Tibial artery (tissue), 4 donors: ENCODE measurements at regions not wholly inside any gene's neighbourhood (a gene's known extent, or its start where the extent isn't known, plus 50 kb on each side); places are given as distances from the start of the nearest gene placed in this dataset.

Source experiments
- DNase-seq, 2 donors: peaks; one replicate each; pipeline ENCODE4 v3.0.0-alpha.2; 2019
- H3K27ac ChIP-seq, 2 donors: fragments of 200-600 bp; sonication (generic) in 1 of 2; 1 replicate in 1 of 2; 2 replicates in 1 of 2; pipeline ENCODE4 v1.5.1; 2018 to 2019; ENCODE audit warnings: mild to moderate bottlenecking in 1 of 2
- H3K27me3 ChIP-seq, 2 donors: fragments of 200-600 bp; sonication (generic) in 1 of 2; one replicate each; pipeline versions ENCODE4 v1.5.1 to v1.6.0; 2016 to 2019
- H3K36me3 ChIP-seq, 3 donors: fragments of 200-600 bp; sonication (generic) in 2 of 3; one replicate each; pipeline ENCODE4 v1.5.1; 2016 to 2019; ENCODE audit warnings: mild to moderate bottlenecking in 2 of 3
- H3K4me1 ChIP-seq, 4 donors: fragments of 200-600 bp; sonication (generic) in 2 of 4; 1 replicate in 3 of 4; 2 replicates in 1 of 4; pipeline ENCODE4 v1.5.1; 2016 to 2019
- H3K4me3 ChIP-seq, 2 donors: fragments of 200-600 bp; sonication (generic) in 1 of 2; 1 replicate in 1 of 2; 2 replicates in 1 of 2; pipeline ENCODE4 v1.5.1; 2018 to 2019; ENCODE audit warnings: mild to moderate bottlenecking in 2 of 2
- H3K9me3 ChIP-seq, 3 donors: fragments of 200-600 bp; sonication (generic) in 1 of 3; one replicate each; pipeline ENCODE4 v1.5.1; 2016 to 2019
- intact Hi-C: fragments of 100-400 bp; cut with DNase I; formaldehyde crosslinking; loops from one replicate; pipeline ENCODE4 v1.15.0; 2023; ENCODE audit warnings: low total_unique reads
- TF ChIP-seq, protein P1 (sequence below), 2 experiments: fragments of 200-600 bp in 1 of 2; fragments of 450-650 bp in 1 of 2; IDR thresholded peaks; one replicate each; pipeline ENCODE4 v1.5.1; 2017 to 2019; ENCODE audit warnings: antibody characterized with exemption in 2 of 2, mild to moderate bottlenecking in 1 of 2, moderate library complexity in 1 of 2

DNA sequence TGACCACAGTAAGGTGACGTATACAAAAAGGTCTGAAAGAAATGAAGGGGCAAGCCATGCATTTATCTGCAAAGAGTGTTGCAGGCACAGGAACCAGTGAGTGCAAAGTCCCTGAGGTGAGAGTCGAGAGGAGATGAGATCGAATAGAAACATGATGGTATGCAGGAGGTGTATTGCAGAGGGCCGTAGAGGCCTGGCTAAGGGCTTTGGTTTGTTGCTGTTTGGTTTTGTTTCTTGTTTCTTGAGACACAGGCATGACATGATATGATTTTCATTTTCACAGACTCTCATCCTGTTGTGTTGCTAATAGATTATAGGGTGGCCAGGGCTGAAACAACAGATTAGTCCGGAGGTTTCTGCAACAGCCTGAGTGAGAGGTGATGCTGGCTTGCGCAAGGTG lies 80.4 kb downstream of the HSPH1 start:
- no peaks in the 10 kb centered on the region for H3K9me3 ChIP-seq
- H3K27me3 ChIP-seq, result peaks cover 0 to 10% of the 10 kb centered on the region in 2 donors
- H3K4me3 ChIP-seq, result no peak overlapping the region
- DNase-seq, result no peak
- no peaks in the 10 kb centered on the region for H3K36me3 ChIP-seq
- intact Hi-C loops, result no loop called here
- no peak overlapping the region for H3K27ac ChIP-seq
- no peaks in the 10 kb centered on the region for H3K4me1 ChIP-seq
- TF ChIP-seq, protein P1, sequence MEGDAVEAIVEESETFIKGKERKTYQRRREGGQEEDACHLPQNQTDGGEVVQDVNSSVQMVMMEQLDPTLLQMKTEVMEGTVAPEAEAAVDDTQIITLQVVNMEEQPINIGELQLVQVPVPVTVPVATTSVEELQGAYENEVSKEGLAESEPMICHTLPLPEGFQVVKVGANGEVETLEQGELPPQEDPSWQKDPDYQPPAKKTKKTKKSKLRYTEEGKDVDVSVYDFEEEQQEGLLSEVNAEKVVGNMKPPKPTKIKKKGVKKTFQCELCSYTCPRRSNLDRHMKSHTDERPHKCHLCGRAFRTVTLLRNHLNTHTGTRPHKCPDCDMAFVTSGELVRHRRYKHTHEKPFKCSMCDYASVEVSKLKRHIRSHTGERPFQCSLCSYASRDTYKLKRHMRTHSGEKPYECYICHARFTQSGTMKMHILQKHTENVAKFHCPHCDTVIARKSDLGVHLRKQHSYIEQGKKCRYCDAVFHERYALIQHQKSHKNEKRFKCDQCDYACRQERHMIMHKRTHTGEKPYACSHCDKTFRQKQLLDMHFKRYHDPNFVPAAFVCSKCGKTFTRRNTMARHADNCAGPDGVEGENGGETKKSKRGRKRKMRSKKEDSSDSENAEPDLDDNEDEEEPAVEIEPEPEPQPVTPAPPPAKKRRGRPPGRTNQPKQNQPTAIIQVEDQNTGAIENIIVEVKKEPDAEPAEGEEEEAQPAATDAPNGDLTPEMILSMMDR (IDR thresholded peaks at IDR 0.05), result no peak

DNA sequence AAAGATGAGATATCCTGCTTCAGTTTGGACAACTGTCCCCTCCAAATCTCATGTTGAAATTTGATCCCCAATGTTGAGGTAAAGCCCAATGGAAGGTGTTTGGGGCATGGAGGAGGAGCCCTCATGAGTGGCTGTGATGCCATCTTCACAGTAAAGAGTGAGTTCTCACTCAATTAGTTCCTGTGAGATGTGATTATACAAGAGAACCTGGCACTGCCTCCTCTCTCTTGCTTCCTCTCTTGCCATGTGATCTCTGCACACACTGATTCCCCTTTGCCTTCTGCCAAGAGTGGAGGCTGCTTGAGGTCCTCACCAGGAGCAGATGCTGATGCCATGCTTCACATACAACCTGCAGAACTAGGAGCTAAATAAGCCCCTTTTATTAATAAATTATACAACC lies 86.9 kb downstream of the HSPH1 start:
- no peak for DNase-seq
- Histone ChIP-seq H3K27me3 (peaks cover 0 to 9% of the 10 kb centered on the region in 2 donors), H3K27ac (no peak overlapping the region), H3K4me3 (no peak overlapping the region), H3K9me3 (no peaks in the 10 kb centered on the region), H3K4me1 (no peaks in the 10 kb centered on the region), H3K36me3 (no peaks in the 10 kb centered on the region)
- TF ChIP-seq, protein P1 (IDR thresholded peaks at IDR 0.05), result no peak
- intact Hi-C loops, result no loop called here

DNA sequence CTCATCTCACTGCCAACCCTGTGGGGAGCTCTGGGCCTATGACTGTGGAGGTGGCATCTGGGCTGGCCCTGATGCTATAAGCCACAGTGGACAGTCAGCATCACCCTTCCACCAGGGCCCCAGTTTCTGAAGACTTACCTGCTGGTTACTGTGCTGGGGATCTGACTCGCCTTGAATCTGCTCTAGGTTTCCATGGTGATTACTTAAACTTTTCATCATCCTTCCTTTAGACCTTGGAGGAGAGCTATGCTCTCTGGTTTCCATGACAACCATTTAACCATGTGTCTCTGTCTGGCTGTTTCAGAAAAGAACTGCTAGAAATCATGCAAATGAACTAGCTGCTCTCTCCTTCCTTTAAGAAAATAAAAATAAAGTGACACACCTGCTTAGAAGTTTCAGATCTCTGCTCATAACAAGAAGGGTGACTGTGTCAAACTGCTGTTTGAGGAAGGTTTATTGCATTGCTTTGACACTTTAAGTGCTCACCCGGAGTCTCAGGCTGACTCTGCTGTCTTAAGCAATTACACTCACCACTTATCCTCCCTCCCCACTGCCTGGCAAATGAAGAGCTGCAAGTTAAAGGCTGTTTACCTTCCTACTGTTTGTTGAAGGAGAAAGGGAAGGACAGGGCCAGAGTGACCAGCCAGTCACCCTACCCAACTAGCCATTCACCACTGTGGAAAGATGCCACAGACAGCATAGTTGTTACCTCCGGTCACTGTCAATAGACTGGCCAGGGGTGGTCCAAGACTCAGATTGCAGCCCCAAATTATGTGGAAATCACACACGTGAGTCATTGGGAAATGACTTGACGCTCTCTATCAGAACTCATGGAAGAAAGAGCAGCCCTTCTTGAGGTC lies 87.6 kb downstream of the HSPH1 start:
- no peak overlapping the region for H3K27ac ChIP-seq
- H3K27me3 ChIP-seq, result peaks cover 0 to 9% of the 10 kb centered on the region in 2 donors
- no peaks in the 10 kb centered on the region for H3K4me1 ChIP-seq
- intact Hi-C loops, result no loop called here
- no peak for DNase-seq
- TF ChIP-seq, protein P1 (IDR thresholded peaks at IDR 0.05), result no peak
- H3K9me3 ChIP-seq, result no peaks in the 10 kb centered on the region
- no peak overlapping the region for H3K4me3 ChIP-seq
- no peaks in the 10 kb centered on the region for H3K36me3 ChIP-seq

DNA sequence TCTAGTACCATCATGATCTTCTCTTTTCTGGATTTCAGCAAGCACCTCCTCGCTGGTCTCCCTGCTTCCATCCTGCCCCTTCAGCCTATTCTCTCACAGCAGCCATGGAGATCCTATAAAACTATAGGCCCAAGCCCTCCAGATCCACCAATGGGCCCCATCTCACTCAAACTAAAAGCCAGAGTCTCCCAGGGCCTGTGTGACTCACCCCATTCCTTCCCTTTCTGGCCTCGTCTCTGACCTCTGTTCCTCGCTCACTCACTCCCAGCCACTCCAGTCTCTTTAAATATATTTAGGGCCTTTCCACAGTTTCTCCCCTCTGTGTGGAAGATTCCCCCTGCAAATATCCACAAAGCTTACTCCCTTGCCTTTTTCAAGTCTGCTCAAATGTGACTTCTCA lies 89.7 kb downstream of the HSPH1 start:
- Histone ChIP-seq H3K36me3 (no peaks in the 10 kb centered on the region), H3K9me3 (no peaks in the 10 kb centered on the region)
- intact Hi-C loops, result no loop called here

DNA sequence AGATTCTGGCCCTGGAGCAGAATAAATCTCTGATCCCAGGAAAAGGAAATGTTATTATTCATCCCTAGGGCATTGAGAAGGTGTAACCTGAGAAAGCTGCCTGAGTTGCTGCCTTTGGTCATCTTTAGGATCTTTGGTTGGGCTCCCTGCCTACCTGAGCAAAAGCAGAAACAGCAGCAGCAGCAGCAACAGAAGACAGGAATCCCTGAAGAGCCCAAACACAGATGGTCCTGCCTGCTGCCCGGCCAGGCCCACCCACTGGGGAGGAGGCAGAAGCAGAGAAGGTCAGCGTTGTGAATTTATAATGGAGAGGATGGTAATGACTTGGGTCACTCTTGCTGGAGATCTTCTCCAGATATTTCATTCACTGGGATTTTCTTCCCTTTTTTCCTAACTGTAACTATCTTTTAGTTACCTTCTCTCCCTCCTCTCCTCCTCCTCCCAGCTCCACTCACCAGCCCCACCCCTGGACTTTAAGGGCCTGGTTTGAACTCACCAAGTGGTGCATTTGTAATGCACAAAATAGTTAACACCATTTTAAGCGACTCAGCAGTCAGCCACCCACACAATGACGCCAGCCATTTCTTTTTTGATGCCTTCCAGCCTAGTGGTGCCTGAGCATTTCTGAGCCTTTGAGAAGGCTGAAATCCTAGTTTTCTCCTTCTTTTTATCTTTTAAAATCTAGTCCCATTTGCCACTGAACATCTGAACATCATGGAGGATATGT lies 91.7 kb downstream of the HSPH1 start:
- Histone ChIP-seq H3K9me3 (no peaks in the 10 kb centered on the region), H3K36me3 (no peaks in the 10 kb centered on the region), H3K4me1 (no peaks in the 10 kb centered on the region), H3K27me3 (no peaks in the 10 kb centered on the region), H3K27ac (no peak overlapping the region), H3K4me3 (no peak overlapping the region)
- no peak for DNase-seq
- intact Hi-C loops, result no loop called here
- TF ChIP-seq, protein P1 (IDR thresholded peaks at IDR 0.05), result no peak

More for the DNA sequence above, 89.7 kb downstream of the HSPH1 start:
- TF ChIP-seq, protein P1 (IDR thresholded peaks at IDR 0.05), result no peak
- H3K4me3 ChIP-seq, result no peak overlapping the region
- no peak for DNase-seq
- H3K27me3 ChIP-seq, result peaks cover 0 to 9% of the 10 kb centered on the region in 2 donors
- no peaks in the 10 kb centered on the region for H3K4me1 ChIP-seq
- H3K27ac ChIP-seq, result no peak overlapping the region
